ENCODE measurements at regions not wholly inside any gene's neighbourhood (a gene's known extent, or its start where the extent isn't known, plus 50 kb on each side); places are given as distances from the start of the nearest gene placed in this dataset.

DNA sequence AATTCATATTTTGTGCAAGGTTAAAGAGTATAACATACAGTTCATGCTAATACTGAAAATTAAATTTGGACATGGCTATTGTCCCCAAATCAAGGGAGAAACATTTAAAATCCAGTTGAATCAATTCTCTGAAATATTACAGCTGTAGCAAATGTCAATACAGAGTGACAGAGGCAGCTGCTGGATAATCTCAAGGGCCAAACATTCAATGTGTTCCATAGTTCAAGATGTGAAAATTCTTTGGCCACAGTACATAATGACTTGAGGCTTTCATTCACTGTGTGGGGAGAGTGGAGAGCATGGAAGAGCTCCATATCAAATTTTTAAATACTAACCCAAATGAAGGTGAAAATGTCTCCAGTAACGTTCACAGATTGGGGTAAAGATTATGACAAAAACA is 1192.8 kb upstream of the CADM2 start:
- Histone ChIP-seq H2BK20ac (ENCODE audit: low read depth, low read length, poor library complexity, severe bottlenecking) (no peak overlapping the region), H3K79me1 (ENCODE audit: insufficient read depth, low read depth, low read length, poor library complexity, severe bottlenecking) (no peaks in the 10 kb centered on the region), H3K4ac (ENCODE audit: low read depth, low read length) (no peak overlapping the region), H3K56ac (ENCODE audit: insufficient read length, low read depth, low read length) (no peak overlapping the region), H3K27ac (ENCODE audit: insufficient read length, low read depth, low read length) (no peak overlapping the region), H3K23me2 (ENCODE audit: insufficient read length, low read depth, low read length, poor library complexity, severe bottlenecking) (no peaks in the 10 kb centered on the region), H3K79me2 (ENCODE audit: insufficient read depth, low read length) (no peaks in the 10 kb centered on the region), H2AFZ (ENCODE audit: low read length) (no peak overlapping the region), H2BK12ac (ENCODE audit: insufficient read length, low read depth, low read length) (no peak overlapping the region), H2BK120ac (ENCODE audit: low read depth, low read length, poor library complexity, severe bottlenecking) (no peak overlapping the region), H2BK15ac (ENCODE audit: low read depth, low read length) (no peak overlapping the region), H4K91ac (ENCODE audit: insufficient read length, low read depth, low read length) (no peak overlapping the region), H3K27me3 (ENCODE audit: insufficient read depth, low read length) (no peaks in the 10 kb centered on the region), H2AK5ac (ENCODE audit: insufficient read length, low read length) (no peak overlapping the region), H3K9ac (ENCODE audit: extremely low read depth, insufficient read length, low read length) (no peak overlapping the region), H3K18ac (ENCODE audit: insufficient read length, low read depth, low read length) (no peak overlapping the region), H3K4me1 (ENCODE audit: insufficient read depth, low read length) (no peaks in the 10 kb centered on the region), H3K23ac (ENCODE audit: insufficient read length, low read depth, low read length) (no peak overlapping the region), H4K8ac (replicated peaks; ENCODE audit: insufficient read length, low read depth, low read length) (no peak overlapping the region), H4K5ac (ENCODE audit: insufficient read length, low read depth, low read length) (no peak overlapping the region), H3K14ac (ENCODE audit: insufficient read depth, low read length) (no peak overlapping the region), H3K9me3 (ENCODE audit: control insufficient read depth, low read depth, low read length) (no peaks in the 10 kb centered on the region), H2BK5ac (ENCODE audit: insufficient read length, low read length) (no peak overlapping the region), H3K4me2 (ENCODE audit: insufficient read depth, insufficient read length, low read length) (no peak overlapping the region), H3T11ph (ENCODE audit: low read length) (no peak overlapping the region), H4K20me1 (ENCODE audit: control insufficient read depth, insufficient read depth, insufficient read length) (no peaks in the 10 kb centered on the region)
- no CpG with 5 or more reads among the region's 1 CpG for WGBS (ENCODE audit: extremely low coverage, insufficient read length, low lambda C conversion rate)
- H3K4me3 Mint-ChIP-seq, result no peak overlapping the region
- no peaks in the 10 kb centered on the region for H3K36me3 Mint-ChIP-seq (ENCODE audit: insufficient read depth in 1 of 3, low read depth in 3 of 3)
- H3K4me1 Mint-ChIP-seq, result no peaks in the 10 kb centered on the region
- TF ChIP-seq CTCF (conservative IDR thresholded peaks at IDR 0.05), result no peak
- no peaks in the 10 kb centered on the region for H3K27me3 Mint-ChIP-seq (ENCODE audit: low read depth)
- no peaks in the 10 kb centered on the region for H3K9me3 Mint-ChIP-seq
- DNase-seq, result no peak
- H3K27ac Mint-ChIP-seq, result no peak overlapping the region
